HuH-7.5 (cell line): ENCODE measurements at regions not wholly inside any gene's neighbourhood (a gene's known extent, or its start where the extent isn't known, plus 50 kb on each side); places are given as distances from the start of the nearest gene placed in this dataset.

Experiments used
- DNase-seq: peaks from one replicate; pipeline ENCODE4 v3.0.0; 2011; ENCODE audit warnings: low spot score

- no peak for DNase-seq
Observed at GRCh38 chr12:13841358-13841757, 140.0 kb downstream of the GRIN2B start.

GRCh38 chr12:13839365-13840336 lies 141.8 kb downstream of the GRIN2B start:
- DNase-seq, result no peak

GRCh38 chr12:13836099-13836498 lies 145.3 kb downstream of the GRIN2B start:
- no peak for DNase-seq

GRCh38 chr12:13835652-13836051 lies 145.8 kb downstream of the GRIN2B start:
- DNase-seq, result no peak

- no peak for DNase-seq
Observed at GRCh38 chr12:13834241-13834640, 147.2 kb downstream of the GRIN2B start.

- DNase-seq, result no peak
Observed at GRCh38 chr12:13817131-13817530, 164.3 kb downstream of the GRIN2B start.

- DNase-seq, result no peak
Observed at GRCh38 chr12:13816394-13816793, 165.0 kb downstream of the GRIN2B start.

- no peak for DNase-seq
Observed at GRCh38 chr12:13812168-13812567, 169.2 kb downstream of the GRIN2B start.

- DNase-seq, result no peak
Observed at GRCh38 chr12:13811061-13811460, 170.3 kb downstream of the GRIN2B start.

- DNase-seq, result no peak
Observed at GRCh38 chr12:13805041-13805440, 176.4 kb downstream of the GRIN2B start.

- DNase-seq, result no peak
Observed at GRCh38 chr12:13801543-13801942, 179.9 kb downstream of the GRIN2B start.

GRCh38 chr12:13799574-13799973 lies 181.8 kb downstream of the GRIN2B start:
- no peak for DNase-seq

- DNase-seq, result no peak
Observed at GRCh38 chr12:13798162-13798561, 183.2 kb downstream of the GRIN2B start.

GRCh38 chr12:13794706-13795105 lies 186.7 kb downstream of the GRIN2B start:
- no peak for DNase-seq

- no peak for DNase-seq
Observed at GRCh38 chr12:13790317-13790716, 191.1 kb downstream of the GRIN2B start.

GRCh38 chr12:13788626-13789025 lies 192.8 kb downstream of the GRIN2B start:
- no peak for DNase-seq

- DNase-seq, result no peak
Observed at GRCh38 chr12:13786646-13787045, 194.8 kb downstream of the GRIN2B start.

- no peak for DNase-seq
Observed at GRCh38 chr12:13784504-13784903, 196.9 kb downstream of the GRIN2B start.

GRCh38 chr12:13780453-13780852 lies 200.9 kb downstream of the GRIN2B start:
- DNase-seq, result no peak

- no peak for DNase-seq
Observed at GRCh38 chr12:13777374-13777773, 204.0 kb downstream of the GRIN2B start.

GRCh38 chr12:13772264-13772663 lies 209.1 kb downstream of the GRIN2B start:
- no peak for DNase-seq

- DNase-seq, result no peak
Observed at GRCh38 chr12:13770576-13770975, 210.8 kb downstream of the GRIN2B start.

GRCh38 chr12:13769966-13770365 lies 211.4 kb downstream of the GRIN2B start:
- DNase-seq, result no peak

GRCh38 chr12:13769273-13769672 lies 212.1 kb downstream of the GRIN2B start:
- no peak for DNase-seq
